ENCODE measurements at regions not wholly inside any gene's neighbourhood (a gene's known extent, or its start where the extent isn't known, plus 50 kb on each side); places are given as distances from the start of the nearest gene placed in this dataset.

DNA sequence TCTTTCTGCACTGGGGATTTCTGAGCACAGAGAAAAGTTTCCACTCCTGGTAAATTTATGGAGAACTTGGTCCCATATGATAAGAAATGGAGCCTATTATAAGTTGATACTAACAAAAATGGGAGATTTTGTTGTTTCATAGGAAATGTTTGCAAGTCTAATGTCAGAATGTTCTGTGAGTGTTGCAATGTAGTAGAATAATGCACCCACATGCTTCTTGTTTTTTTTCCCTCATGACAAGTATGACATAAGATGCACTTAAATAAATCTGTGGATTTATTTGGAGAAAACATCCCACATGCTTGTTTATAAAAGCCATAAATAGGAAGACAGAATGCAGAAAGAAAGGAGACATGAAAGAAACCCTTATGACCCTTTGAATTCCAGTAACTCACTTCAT lies 50.8 kb upstream of the KCNJ6 start:
- DNase-seq: no peak

DNA sequence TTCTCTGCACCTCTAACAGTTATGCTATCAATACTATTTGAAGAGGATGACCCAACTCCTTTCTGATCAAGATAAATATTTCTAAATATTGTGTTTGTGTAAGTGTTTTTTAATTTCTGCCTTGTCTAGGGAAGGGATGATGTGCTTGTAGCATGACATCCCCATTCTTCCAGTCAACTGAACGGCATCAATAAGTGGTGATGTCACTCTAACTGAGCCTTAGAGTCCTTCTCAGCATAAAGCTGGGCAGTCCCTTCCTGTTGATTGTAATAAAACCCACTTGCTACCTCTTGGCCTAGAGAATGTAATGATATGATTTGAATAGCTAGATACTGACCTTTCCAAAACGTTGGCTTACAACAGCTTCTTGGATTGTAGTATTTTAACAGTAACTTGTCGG lies 52.5 kb upstream of the KCNJ6 start:
- no peak for DNase-seq

DNA sequence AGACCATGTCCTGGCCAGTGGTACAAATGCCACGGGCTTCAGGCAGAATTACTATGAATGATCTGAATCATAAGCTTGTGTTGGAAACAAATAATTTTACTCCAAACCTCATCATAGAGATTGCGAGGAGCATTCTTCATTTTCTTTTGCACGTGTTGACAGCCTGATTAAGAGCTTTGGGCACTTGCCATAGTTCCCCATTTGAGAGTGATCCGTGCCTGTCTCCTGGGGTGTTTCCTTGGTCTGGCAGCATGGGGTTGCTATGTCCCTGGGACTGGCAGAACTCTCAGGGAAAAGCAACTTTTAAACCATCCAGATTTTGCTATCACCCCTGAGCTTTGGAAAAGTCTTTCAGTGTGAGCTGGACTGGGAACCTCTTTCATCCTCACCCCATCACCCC lies 54.3 kb upstream of the KCNJ6 start:
- no peak for DNase-seq

DNA sequence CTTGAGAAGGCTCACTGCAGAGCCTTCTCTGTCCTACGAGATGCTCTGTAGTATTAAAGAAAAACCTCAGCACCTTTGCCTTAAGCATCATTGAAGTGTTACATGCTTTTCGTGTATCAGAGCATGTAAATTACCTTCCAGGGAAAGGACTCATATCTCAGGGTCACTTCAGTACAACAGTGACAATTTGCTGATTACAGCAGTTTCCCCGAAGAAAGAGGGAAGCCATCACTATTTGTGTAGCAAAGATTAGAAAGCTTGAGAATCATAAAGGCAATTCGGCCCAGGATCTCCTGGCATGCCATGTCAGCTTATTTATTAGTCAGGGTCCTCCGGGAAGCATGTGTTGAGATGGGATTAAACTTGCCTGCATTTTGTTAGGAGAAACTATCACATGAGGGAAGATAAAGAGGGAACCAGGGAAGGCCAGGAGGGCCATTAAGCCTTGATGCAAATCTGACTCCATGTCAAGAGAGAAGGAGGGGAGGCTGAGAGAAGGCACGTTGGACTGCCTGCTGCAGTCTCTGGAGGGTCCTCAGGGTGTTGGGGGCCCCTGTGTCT lies 55.2 kb upstream of the KCNJ6 start:
- DNase-seq: no peak

DNA sequence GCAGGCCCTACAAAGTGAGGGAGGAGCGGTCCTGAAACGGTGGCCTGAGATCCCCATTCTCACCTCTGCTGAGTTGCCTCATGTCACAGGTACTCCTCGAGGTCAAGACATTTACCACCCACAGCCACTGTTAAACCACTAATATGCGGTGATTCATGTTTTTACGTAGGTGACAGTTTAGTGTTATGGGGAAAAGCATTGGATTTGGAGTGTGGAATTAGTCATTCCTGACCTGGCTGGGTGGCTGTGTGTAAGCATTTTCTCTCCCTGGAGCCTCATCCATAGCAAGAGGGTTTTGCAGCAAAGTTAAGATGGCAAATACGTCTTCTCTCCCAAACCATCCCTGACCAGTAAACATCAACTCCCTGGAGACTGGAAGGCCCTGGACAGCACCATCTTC lies 57.8 kb upstream of the KCNJ6 start:
- no peak for DNase-seq

DNA sequence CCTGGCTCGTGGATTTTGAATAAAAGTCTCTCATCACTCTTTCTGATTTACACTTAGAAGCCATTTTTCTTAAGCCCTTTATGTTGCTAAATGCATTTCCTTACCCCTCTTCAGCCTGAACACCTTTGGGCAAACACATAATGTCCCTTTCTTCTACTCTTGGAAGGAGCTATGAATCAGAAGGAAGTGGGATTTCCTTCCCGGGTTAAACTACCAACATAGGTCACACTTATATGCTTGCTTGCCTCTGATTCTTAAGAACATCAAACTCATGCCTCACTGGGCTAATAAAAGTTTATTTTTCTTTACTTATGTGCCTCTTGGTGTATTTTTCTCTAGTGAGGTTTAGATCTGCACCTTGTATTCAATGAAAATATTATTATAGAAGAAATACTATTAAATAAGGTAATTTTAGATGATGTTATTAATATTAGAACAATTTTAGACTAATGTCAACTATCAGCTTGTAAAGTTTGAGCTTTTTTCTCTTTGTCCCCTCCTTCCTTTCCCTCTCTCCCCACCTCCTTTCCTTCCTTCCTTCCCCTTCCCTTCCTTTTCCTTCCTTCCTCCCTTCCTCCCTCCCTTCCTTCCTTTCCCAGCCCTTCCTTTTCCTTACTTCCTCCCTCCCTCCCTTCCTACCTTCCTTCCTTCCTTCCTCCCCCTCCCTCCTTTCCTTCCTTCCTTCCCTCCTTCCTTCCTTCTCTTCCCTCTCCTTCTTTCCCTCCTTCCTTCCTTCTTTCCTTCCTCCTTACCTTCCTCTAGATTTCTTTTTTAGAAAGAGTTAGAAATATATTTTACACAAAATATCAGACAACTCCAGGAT lies 66.5 kb upstream of the KCNJ6 start:
- no peak for DNase-seq

DNA sequence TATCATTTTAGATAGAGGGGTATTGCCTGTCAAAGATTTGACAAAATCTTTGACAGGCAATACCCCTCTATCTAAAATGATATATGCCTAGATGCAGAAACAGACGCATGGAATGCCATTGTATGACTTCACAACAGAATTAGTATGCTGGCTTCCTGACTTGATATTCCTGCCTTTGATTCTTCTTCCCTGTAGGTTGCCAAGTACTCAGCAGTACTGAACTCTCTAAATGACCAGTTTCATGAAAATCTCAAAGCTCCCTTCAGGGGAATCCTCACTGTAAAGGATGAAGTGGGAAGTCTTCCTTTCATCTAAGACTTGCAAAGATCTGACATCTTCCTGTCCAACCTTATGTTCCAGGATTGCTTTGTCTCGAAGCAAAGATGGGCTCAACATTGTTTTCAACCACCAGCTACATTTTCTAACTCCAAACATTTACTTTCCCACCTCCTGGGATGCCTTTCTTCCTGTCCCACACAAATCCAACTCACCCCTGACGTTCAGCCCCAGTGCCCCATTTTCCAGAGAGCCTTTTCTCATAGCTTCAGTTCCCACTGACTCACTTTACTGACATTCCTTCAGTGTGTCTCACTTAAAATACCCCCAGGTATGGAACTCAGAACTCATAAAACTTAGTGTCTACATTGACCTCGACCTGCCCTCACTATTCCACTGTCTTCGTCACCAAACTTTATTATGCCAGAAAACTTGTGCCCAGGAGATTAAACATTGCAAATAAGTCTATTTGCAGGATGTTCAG lies 67.3 kb upstream of the KCNJ6 start:
- no peak for DNase-seq

DNA sequence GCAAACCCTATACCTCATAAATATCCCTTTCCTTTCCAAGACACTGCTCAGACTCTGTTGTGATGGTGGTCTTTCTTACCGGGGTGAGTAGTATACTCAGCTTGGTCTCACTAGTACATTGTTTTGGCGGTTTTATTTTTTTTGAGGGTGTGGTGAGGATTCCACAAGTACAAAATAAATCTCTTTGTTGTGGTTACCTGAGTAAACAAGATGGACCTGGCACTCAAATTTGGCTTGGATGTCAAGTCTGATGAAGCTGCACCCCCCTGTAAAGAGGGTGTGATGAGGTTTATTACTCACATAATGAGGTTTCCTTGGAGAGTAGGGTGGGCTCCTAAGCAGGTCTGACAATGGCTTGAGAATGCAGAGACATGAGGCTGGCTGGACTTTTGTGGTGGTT lies 68.2 kb upstream of the KCNJ6 start:
- DNase-seq: no peak

DNA sequence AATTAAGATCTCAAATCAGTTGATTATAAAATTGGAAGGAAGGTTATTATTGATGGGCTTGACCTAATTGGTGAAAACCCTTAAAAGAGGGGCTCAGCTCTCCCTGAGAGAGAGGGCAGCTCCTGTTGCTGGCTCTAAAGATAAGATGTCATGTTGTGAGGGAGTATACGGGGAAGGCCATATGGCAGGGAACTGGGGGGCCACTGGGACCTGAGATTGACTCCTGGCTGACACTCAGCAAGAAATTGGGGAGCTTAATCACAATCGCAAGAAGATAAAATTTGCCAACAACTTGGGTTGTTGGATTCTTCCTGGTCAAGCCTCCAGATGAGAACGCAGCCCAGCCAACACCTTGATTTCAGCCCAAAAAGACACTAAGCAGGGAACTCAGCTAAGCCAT lies 69.7 kb upstream of the KCNJ6 start:
- DNase-seq: no peak

DNA sequence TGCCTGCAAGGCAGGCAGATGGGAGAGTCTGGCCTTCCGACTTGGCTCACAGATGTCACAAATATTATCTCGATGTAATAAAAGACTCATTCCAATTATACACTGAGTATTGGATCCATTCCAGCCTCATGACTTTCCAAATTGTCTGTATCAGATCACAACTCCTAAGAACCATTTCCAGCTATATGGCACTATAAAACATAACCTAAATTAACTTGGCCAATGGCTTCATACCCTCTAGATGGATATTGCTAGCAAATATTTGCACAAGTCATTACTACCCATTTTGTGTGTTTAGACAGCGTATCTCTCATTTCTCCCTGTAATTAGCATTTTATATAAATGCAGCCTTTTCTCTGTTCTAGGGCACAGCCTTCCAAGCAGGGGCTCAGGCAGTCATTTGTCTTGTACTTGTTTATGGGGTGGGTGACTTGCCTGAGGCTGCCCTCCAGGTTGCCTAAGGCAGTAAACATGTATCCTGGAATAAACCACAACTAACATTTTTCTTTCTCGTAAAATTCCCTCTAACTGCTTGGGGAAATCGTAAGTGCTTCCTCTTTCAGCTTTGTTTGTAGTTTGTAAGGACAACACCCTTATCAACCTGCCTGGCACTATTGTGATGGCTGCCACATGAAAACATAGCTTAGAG lies 70.6 kb upstream of the KCNJ6 start:
- no peak for DNase-seq

DNA sequence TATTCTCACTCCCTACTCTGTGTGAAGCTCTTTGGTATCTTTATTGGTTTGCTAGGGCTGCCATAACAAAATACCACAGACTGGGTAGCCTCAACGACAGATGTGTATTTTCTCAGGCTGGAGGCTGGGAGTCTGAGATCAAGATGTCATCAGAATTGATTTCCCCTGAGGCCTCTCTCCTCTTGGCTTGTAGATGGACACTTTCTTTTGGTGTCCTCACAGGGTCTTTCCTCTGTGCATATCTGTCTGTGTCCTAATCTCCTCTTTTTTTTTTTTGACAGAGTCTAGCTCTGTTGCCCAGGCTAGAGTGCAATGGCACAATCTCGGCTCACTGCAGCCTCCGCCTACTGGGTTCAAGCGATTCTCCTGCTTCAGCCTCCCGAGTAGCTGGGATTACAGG lies 71.4 kb upstream of the KCNJ6 start:
- DNase-seq: no peak

DNA sequence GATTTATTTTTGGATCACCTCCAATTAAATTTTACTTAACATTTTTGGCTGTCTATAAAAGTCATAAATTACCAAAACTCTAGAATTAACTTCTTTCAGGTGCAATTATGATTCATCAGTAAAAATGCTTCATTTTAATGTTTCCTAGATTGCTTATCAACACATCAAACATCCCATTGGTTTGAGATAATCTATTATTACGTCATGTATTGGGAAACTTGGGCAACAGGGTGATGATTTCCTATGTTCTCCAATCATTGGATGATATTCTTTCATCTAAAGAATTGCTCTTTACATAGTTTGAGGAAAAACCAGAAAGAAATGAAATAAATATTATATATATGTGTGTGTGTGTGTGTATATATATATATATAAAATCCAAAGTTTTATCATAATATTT lies 76.8 kb upstream of the KCNJ6 start:
- DNase-seq: no peak

DNA sequence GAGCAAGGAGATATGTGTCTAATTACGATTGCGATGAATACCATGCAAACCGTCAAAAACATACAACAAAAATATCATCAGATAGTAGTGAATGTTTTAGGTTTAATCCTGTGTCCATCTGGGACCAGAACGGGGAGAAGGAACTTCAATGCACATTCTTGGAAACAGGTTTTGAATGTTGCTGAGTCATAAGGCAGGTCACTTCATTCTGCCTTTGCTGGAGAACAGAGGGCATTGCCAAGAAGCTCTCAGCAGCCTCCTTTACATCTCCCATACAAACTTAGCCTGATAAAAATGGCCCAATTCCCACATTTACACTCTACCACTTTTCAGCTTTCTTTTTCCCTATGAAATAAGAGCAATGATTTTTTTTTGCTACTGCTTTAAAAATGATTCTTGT lies 78.0 kb upstream of the KCNJ6 start:
- no peak for DNase-seq

DNA sequence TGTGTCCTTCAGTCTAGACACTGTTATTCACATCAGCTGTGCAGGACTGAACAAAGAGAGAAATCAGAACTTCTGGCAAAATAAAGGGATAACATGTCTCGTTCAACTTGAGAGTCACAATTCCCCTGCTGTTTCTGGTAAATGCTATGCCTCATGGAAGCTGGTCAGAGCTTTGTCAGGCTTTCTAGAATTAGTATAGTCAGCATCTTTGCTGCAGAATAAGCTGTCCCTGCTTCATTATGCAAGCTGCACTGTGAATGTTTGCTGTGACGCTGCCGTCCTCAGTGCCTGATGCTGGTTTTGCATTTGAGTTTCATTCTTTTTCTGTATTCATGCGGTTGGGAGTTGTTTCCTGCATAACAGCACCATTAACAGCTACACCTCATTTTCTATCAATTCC lies 96.4 kb upstream of the KCNJ6 start:
- DNase-seq: no peak

DNA sequence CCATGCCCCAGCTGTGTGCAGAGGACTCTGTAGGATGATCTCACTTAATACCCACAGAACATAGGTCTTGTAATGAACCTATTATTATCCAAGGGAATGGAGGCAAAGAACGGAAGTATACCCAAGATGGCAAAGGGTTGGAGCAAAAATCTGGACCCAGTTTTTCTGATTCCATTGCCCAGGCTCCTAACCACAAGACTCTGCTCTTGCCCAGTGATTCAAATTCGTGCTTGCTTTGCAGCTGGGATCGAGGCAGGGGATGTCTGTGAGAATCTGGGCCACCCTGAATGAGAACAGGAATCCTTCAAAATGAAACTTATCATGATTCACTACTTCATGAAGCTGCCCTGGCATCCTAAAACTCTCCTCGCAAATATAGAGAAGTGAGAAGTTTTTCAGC lies 97.5 kb upstream of the KCNJ6 start:
- no peak for DNase-seq

DNA sequence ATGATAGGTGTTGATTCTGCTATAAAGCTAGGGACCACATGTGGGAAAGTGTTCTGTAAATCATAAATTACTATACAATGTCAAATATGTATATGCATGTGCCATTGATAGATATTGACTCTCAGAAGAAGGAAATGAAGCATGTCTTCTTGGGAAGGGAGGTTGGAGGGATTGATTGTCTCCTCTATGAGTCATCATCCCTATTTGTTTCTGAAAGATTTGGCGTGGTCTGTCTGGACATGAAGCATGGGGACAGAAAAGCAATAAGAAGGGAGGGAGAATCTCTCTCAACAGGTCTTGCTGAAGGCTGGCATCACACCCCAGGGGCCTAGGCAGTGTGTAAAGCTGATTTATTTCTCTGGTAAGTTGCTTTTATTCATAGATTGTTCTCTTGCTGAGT lies 98.0 kb upstream of the KCNJ6 start:
- DNase-seq: no peak

DNA sequence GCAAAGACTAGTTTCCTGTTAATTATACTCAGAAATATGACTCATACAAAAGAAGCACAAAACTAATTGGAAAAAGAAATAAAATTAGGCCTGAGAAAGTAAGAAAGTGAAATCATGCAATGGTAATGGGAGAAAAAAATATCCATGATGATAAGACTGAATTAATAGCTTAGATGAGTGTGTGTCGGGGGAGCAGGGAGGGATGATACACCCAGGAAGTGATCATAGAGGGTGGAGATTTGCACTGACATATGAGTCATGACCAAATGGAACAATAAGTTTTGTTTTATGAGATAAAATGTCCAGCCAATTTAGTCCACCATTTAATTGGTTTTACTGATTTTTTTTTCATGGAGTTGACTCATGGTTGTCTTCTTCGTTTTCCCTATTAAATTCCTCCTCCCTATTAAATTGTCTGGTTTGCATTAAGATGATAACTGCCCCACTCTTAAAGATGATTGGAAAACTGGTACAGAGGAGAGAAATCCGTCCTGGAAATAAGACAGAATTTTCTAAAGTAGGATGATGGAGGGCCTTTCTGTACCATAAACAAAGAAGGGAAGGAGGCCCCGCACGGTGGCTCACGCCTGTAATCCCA lies 111.7 kb upstream of the KCNJ6 start:
- DNase-seq: no peak

DNA sequence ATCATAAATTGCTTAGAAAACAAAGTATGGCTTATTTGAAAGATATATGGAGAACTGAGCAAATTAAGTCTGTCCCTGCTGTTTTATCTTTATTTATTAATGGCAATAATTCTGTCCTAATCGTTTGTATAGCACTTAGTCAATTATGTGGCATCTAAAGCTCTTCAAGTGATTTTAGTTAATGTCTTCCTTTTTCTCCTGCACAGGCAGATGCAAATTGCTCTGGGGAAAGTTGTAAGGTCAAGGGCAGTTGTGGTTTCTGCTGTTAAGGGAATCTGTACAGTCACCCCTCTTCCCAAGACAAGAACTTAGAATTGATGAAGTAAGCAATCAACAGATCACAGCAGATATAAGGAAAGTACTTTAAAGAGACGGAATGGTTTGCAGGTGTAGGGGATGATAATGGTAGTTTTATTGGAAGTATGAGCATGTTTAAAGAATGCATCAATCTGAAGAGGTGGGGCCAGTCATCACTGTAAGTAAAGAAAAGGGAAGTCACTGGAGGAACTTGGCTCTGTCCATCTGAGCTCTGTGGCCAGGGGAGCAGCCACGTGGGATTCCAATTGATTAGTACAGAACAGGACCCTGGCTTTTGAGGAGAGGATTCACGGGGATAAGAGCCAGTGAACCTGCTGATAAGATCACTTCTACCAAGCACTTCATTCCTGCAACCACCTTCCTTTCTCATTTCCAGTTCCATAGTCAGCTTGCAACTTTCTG lies 116.0 kb upstream of the KCNJ6 start:
- DNase-seq: no peak

DNA sequence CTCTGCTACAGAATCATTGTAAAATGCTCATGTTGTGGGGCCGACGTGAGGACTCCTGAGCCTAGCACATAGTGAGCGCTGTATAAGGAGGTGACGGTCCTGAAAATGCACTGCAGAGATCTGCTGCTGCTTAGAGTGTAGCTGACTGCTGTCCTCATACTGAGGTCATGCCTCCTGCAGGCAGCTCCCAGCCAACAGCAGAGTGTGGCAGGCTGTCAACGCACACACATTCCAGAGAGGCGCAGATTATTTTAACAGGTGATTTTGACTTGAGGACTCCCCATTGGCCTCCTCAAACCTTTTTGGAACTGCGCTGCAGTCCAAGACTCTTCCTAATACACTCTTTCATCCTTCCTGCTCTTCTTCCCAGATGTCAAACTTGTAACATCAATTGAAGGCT lies 119.8 kb upstream of the KCNJ6 start:
- no peak for DNase-seq

DNA sequence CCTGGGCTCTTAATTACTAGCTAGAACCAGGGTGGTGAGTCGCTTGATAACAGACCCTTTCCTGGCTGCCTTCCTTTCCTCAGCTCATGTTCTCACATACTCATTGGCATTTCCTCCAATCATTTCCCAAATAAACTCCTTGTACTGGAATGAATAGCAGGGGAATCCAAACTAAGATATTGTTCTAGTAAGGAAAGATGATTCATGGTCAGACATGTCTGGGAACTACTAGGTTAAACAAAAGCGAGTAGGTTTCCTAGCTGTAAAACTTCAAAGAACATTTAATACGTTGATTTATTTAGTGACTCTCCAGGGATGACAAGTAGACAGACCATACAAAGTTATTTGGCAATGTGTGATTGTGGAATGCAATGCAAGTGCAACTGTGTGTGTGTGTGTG lies 121.2 kb upstream of the KCNJ6 start:
- no peak for DNase-seq

DNA sequence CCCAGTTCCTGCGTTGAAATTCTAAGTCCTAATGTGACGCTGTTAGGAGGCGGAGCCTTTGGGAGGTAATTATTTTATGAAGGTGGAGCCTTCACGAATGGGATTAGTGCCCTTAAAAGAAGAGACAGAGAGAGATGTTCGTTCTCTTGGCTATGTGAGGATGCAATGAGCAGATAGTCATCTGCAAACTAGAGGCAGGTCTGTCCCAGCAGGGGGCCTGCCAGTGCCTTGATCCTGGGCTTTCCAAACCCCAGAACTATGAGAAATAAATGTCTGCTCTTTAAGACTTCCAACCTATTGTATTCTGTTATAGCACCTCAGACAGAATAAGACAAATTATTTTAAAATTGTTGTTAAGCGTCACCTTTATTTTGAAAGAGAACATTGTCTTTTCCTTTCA lies 123.1 kb upstream of the KCNJ6 start:
- DNase-seq: no peak

DNA sequence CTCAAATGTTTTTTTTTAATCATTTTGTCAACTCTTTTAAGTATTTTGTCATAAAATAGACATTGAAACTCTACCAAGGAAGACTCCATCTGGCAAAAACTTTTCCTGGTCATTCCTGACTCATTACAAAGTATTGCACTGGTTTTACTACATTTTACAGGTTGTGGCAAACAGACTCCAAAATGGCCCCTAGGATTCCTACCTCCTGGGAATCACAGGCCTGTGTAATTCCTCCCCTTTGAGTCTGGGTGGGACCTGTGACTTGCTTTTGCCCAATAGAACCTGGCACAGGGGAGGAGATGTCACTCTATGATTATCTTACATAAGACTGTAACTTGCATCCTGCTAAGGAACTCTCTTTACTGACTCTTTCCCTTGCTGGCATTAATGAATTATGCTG lies 123.6 kb upstream of the KCNJ6 start:
- DNase-seq: no peak

DNA sequence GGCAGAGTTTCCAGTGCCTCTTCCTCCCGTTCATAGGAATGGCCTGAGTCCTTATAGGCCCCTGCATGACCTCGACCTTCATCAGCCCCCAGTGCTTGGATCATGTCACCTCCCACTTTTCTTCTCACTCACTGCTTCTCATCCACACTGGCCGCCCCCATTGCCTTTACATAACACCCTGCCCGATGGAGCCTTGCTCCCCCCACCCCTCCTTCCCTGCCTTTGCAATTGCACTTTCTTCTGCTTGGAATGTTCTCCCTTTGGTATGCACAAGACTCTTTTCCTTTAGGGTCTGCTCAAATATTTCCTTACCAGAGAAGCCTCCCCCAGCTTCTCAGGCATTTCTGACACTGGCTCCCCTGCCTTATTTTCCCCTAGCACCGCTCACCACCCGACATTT lies 125.2 kb upstream of the KCNJ6 start:
- no peak for DNase-seq
